Left cardiac atrium (tissue), 4 donors: ENCODE measurements at regions not wholly inside any gene's neighbourhood (a gene's known extent, or its start where the extent isn't known, plus 50 kb on each side); places are given as distances from the start of the nearest gene placed in this dataset.
A peak's percentile ranks its signal among the peaks of the same experiment; 100 is the strongest.

ENCODE experiments used
- ATAC-seq, 2 donors: fragments of 200-7000 bp; cut with Tn5 transposase; one replicate each; pipeline ENCODE4 v1.9.1; 2020; ENCODE audit warnings: mild to moderate bottlenecking in 2 of 2, moderate library complexity in 2 of 2
- DNase-seq: peaks from one replicate; pipeline ENCODE4 v3.0.0-alpha.2; 2020
- intact Hi-C, 2 donors: fragments of 100-400 bp; cut with DNase I; formaldehyde crosslinking; loops; one replicate each; pipeline versions ENCODE4 v1.14.1 to v1.15.1; 2022 to 2023
- donor health status: DM: no; HTN: yes; CAD: no.
- donor health status: DM: no; HTN: yes; CAD: no; lungs with severe emphysema.
- donor health status: DM: yes; HTN: yes; CAD: no.
- donor health status: Dilated cardiomyopathy.

- ATAC-seq = peak; percentile 86 to 88
- intact Hi-C loops = no loop called here
- peak; percentile 27 for DNase-seq
These were observed 239.4 kb upstream of the TANK start for GRCh38 chr2:160920791-160921303.

GRCh38 chr2:160921386-160921964 is 238.8 kb upstream of the TANK start:
- DNase-seq (no peak), ATAC-seq (no peak)

GRCh38 chr2:160924936-160925353 is 235.3 kb upstream of the TANK start:
- no peak for ATAC-seq
- no peak for DNase-seq
- intact Hi-C loops = no loop called here

More at GRCh38 chr2:160921386-160921964, 238.8 kb upstream of the TANK start:
- intact Hi-C loops = no loop called here

- ATAC-seq (no peak), DNase-seq (no peak)
- intact Hi-C loops = no loop called here
These were observed 234.3 kb upstream of the TANK start for GRCh38 chr2:160925956-160926355.

GRCh38 chr2:160927324-160927723 is 232.9 kb upstream of the TANK start:
- intact Hi-C loops = no loop called here
- ATAC-seq (no peak), DNase-seq (no peak)

- no peak for DNase-seq
- intact Hi-C loops = no loop called here
These were observed 231.3 kb upstream of the TANK start for GRCh38 chr2:160928854-160929301.

GRCh38 chr2:160931531-160931930 is 228.7 kb upstream of the TANK start:
- ATAC-seq (no peak), DNase-seq (no peak)
- intact Hi-C loops = no loop called here

More at GRCh38 chr2:160928854-160929301, 231.3 kb upstream of the TANK start:
- ATAC-seq = peak in 1 of 2 donors; percentile 60

- intact Hi-C loops = no loop called here
- ATAC-seq = no peak
- DNase-seq = no peak
These were observed 227.3 kb upstream of the TANK start for GRCh38 chr2:160932960-160933359.

- intact Hi-C loops = no loop called here
- no peak for ATAC-seq
- no peak for DNase-seq
These were observed 226.0 kb upstream of the TANK start for GRCh38 chr2:160934263-160934662.

GRCh38 chr2:160934991-160935390 is 225.2 kb upstream of the TANK start:
- ATAC-seq (no peak), DNase-seq (no peak)

GRCh38 chr2:160936044-160936806 is 224.0 kb upstream of the TANK start:
- no peak for DNase-seq
- intact Hi-C loops = no loop called here
- no peak for ATAC-seq

More at GRCh38 chr2:160934991-160935390, 225.2 kb upstream of the TANK start:
- intact Hi-C loops = no loop called here

- intact Hi-C loops = no loop called here
- DNase-seq (no peak), ATAC-seq (no peak)
These were observed 220.0 kb upstream of the TANK start for GRCh38 chr2:160940271-160940670.

GRCh38 chr2:160940699-160941098 is 219.5 kb upstream of the TANK start:
- no peak for ATAC-seq
- DNase-seq = no peak
- intact Hi-C loops = no loop called here

GRCh38 chr2:160941290-160941846 is 218.9 kb upstream of the TANK start:
- intact Hi-C loops = no loop called here
- DNase-seq = no peak
- no peak for ATAC-seq

- intact Hi-C loops = no loop called here
- no peak for DNase-seq
- ATAC-seq = no peak
These were observed 217.6 kb upstream of the TANK start for GRCh38 chr2:160942476-160943142.

- ATAC-seq (no peak), DNase-seq (no peak)
- intact Hi-C loops = no loop called here
These were observed 216.8 kb upstream of the TANK start for GRCh38 chr2:160943414-160943813.

- intact Hi-C loops = no loop called here
- DNase-seq (peak; percentile 45), ATAC-seq (peak; percentile 82 to 84)
These were observed 207.6 kb upstream of the TANK start for GRCh38 chr2:160952464-160953254.

GRCh38 chr2:160955578-160955977 is 204.7 kb upstream of the TANK start:
- ATAC-seq = no peak
- DNase-seq = no peak
- intact Hi-C loops = no loop called here

GRCh38 chr2:160956243-160956802 is 203.9 kb upstream of the TANK start:
- intact Hi-C loops = no loop called here
- ATAC-seq = peak in 1 of 2 donors; percentile 73
- DNase-seq = peak; percentile 58
